Neural cell (in vitro differentiated cells): ENCODE measurements at regions not wholly inside any gene's neighbourhood (a gene's known extent, or its start where the extent isn't known, plus 50 kb on each side); places are given as distances from the start of the nearest gene placed in this dataset.

Source experiments
- EP300 ChIP-seq: fragments of 450-650 bp; conservative IDR thresholded peaks from 2 replicates; pipeline ENCODE4 v1.6.1; 2014; ENCODE audit warnings: antibody characterized with exemption, mild to moderate bottlenecking, moderate library complexity; ENCODE audit not compliant: poor library complexity, severe bottlenecking
- EZH2 ChIP-seq: fragments of 200-600, 300-800 bp; shearing (Covaris generic), sonication (generic); IDR thresholded peaks from 2 replicates; pipeline ENCODE4 v1.6.1; 2014; ENCODE audit warnings: antibody characterized with exemption, low read length, borderline replicate concordance, mild to moderate bottlenecking; ENCODE audit not compliant: insufficient read depth, poor library complexity, severe bottlenecking
- MXI1 ChIP-seq: fragments of 450-650 bp; conservative IDR thresholded peaks from 2 replicates; pipeline ENCODE4 v1.6.1; 2014; ENCODE audit warnings: antibody characterized with exemption, mild to moderate bottlenecking; ENCODE audit not compliant: poor library complexity, severe bottlenecking
- POLR2AphosphoS5 ChIP-seq: IDR thresholded peaks from 2 replicates; pipeline ENCODE4 v1.6.1; 2012
- RAD21 ChIP-seq: fragments of 450-650 bp; conservative IDR thresholded peaks from 2 replicates; pipeline ENCODE4 v1.6.1; 2014; ENCODE audit warnings: antibody characterized with exemption, mild to moderate bottlenecking, moderate library complexity
- SMC3 ChIP-seq: fragments of 450-650 bp; conservative IDR thresholded peaks from 2 replicates; pipeline ENCODE4 v1.6.1; 2014; ENCODE audit warnings: antibody characterized with exemption, mild to moderate bottlenecking, moderate library complexity; ENCODE audit not compliant: poor library complexity
- TAF1 ChIP-seq: IDR thresholded peaks from 2 replicates; pipeline ENCODE4 v1.6.1; 2012; ENCODE audit warnings: low read depth
- TF ChIP-seq, protein P1 (sequence below): fragments of 450-650 bp; IDR thresholded peaks from 2 replicates; pipeline ENCODE4 v1.5.1; 2014; ENCODE audit warnings: antibody characterized with exemption, mild to moderate bottlenecking, moderate library complexity; ENCODE audit not compliant: poor library complexity, severe bottlenecking

DNA sequence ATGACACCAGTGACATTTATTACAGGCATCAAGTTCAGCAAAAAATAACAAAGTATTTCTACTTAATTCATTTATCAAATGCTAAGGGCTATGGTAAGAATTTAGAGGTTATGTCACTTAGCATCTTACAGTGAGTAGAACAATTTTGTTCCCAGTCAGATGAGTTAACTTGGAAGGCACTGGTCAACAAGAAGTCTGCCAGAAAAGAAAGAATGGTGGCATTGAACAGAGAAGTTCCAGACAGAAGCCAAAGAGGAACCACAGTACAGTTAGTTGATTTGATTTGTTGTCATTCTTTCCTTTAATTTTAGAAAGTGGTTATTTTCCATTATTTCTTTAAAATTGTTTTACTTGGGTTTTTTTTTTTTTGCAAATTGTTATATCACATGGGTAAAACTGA is 232.2 kb upstream of the PKN2 start:
- TF ChIP-seq, protein P1, sequence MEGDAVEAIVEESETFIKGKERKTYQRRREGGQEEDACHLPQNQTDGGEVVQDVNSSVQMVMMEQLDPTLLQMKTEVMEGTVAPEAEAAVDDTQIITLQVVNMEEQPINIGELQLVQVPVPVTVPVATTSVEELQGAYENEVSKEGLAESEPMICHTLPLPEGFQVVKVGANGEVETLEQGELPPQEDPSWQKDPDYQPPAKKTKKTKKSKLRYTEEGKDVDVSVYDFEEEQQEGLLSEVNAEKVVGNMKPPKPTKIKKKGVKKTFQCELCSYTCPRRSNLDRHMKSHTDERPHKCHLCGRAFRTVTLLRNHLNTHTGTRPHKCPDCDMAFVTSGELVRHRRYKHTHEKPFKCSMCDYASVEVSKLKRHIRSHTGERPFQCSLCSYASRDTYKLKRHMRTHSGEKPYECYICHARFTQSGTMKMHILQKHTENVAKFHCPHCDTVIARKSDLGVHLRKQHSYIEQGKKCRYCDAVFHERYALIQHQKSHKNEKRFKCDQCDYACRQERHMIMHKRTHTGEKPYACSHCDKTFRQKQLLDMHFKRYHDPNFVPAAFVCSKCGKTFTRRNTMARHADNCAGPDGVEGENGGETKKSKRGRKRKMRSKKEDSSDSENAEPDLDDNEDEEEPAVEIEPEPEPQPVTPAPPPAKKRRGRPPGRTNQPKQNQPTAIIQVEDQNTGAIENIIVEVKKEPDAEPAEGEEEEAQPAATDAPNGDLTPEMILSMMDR, result no peak
- TF ChIP-seq SMC3, result no peak
- no peak for TF ChIP-seq EP300
- no peak for TF ChIP-seq MXI1
- no peak for TF ChIP-seq POLR2AphosphoS5
- TF ChIP-seq EZH2, result no peak
- no peak for TF ChIP-seq TAF1
- no peak for TF ChIP-seq RAD21
